PC-9 (cell line): ENCODE measurements at regions not wholly inside any gene's neighbourhood (a gene's known extent, or its start where the extent isn't known, plus 50 kb on each side); places are given as distances from the start of the nearest gene placed in this dataset.

Source experiments
- EZH2 ChIP-seq: fragments of 200-600 bp; sonication (generic); IDR thresholded peaks from 2 replicates; pipeline ENCODE4 v1.8.0; 2017; ENCODE audit warnings: antibody characterized with exemption, low read depth
- TF ChIP-seq, protein P1 (sequence below): fragments of 200-600 bp; sonication (generic); conservative IDR thresholded peaks from 2 replicates; pipeline ENCODE4 v1.6.1; 2017; ENCODE audit warnings: mixed run types, antibody characterized with exemption, mild to moderate bottlenecking, moderate library complexity

DNA sequence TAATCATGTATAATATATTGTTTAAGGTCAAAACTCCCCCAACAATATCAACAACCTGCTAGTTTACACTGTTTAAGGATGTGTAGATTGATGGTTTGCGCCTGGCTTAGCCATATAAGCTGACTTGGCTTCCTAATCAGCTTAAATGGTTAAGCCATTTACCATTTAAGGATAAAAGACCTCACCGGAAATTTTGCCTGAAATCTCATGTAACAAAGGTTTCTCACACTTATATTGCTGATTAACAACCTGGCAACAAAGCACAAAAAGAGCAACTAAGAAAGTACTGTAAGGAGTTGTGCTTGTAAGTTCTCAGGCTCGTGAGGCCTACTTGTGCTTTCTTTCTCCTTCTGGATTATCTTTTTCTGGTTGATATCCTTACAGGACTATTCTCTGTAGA lies 485.2 kb downstream of the GABRG1 start:
- TF ChIP-seq, protein P1, sequence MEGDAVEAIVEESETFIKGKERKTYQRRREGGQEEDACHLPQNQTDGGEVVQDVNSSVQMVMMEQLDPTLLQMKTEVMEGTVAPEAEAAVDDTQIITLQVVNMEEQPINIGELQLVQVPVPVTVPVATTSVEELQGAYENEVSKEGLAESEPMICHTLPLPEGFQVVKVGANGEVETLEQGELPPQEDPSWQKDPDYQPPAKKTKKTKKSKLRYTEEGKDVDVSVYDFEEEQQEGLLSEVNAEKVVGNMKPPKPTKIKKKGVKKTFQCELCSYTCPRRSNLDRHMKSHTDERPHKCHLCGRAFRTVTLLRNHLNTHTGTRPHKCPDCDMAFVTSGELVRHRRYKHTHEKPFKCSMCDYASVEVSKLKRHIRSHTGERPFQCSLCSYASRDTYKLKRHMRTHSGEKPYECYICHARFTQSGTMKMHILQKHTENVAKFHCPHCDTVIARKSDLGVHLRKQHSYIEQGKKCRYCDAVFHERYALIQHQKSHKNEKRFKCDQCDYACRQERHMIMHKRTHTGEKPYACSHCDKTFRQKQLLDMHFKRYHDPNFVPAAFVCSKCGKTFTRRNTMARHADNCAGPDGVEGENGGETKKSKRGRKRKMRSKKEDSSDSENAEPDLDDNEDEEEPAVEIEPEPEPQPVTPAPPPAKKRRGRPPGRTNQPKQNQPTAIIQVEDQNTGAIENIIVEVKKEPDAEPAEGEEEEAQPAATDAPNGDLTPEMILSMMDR: no peak
- no peak for TF ChIP-seq EZH2
